ENCODE measurements at regions not wholly inside any gene's neighbourhood (a gene's known extent, or its start where the extent isn't known, plus 50 kb on each side); places are given as distances from the start of the nearest gene placed in this dataset.
"Not testable (repeated sequence)": the region's sequence is repeated elsewhere in the genome, so short reads cannot be mapped to it uniquely, and the experiment has no call there.

DNA sequence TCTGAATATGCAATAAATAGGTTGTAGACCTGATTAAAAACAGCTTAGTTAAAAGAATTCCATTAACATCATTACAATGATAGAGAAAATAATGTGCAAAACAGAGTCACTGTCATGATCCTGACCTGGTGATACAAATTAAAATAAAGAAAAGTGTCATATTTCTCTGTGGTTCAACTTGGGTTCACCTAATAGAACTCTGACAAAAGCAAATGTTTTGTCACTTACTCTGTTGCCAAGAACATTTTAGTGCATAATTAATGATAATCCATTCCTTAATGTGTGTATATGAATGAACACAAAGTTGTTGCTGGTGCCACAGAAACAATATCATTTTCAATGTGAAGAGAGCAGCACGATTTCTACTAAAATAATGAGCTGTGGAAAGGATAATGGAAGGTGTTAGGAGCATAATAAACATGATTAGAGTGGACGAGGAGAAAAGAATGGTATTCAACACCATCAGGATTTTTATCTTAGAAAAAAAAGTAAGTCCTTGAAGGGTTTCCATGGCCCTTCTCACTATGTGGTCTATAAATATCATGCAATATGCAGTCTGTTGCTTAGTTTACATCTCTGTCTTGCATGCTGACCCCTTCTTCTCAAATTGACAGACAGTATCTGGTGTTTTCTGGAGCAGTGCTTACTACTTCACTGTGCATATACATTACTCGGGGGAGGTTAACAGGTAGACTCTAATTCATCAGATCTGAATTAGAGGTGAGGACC, 656.6 kb upstream of the MMS22L start:
- DNase-seq: no peak

DNA sequence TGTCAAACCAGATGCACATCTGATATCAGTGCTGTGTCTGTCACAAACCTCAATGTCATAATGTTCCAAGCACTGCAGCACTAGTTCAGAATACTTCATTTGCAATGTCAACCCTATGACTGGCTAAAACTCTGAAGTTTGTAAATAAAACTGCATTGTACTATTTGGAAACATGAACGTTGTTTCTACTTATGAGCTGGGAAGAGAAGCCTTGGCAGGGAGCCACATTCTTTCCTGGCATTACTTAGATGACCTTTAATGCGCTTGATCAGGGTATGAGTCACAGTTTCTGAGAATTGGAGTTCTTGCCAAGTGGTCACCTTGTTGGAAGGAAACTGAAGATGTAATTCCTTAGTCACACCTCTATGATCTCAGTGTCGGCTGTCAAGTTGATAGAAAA, 664.8 kb upstream of the MMS22L start:
- DNase-seq: no peak

DNA sequence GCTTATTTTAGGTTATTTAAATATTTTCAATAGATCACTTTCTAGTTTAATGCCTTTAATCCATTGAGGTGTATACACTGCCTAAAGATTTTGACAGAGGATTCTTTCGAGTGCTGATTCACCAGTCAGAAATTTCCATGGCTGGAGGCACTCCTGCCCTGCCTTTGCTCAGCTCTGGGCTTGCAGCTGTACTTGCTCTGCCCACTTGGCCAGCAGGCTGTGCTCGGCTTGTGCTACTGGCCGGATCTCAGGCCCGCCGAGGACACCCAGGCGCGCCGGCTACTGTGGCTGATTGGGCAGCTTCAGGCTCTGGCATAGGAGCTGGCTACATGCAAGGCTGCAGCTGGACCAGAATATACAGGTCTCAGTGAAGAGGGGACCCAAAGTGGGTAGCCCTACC, 675.1 kb upstream of the MMS22L start:
- DNase-seq: no peak

DNA sequence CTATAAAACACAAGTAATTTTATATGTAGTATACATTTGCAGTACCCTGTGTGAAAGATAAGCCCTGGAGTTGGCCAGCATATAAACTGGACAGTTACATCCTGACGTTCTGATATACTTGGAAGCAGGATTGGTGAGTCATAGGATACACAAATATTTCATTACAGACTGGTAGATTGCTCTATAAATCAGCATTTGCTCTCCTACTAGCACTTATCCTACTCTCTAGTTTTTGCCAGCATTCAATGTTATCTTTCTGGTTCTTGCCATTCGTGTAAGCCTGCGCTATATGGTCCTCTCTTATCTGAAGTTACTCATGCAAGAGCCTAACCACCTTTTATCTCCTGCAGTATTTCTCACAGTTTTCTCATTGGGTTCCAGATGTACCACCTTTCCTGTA, 680.2 kb upstream of the MMS22L start:
- DNase-seq: no peak

DNA sequence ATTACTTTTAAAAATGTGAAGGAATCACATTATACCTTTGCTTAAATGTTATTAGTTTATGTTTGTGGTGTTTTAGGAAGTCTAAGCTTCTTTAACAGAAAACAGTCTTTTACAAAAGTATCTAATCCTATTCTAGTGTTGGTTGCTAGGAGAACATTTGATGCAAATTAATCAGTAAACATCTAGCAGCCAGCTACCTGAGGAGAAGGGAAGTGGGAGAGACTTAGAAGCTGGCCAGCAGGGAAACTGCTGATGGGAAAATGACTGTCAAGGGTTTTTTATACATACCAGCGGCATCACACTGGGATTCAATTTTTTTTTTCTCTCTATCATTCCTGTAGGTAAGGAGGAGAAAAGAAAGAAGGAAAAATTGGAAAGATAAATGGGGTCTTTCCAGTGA, 686.0 kb upstream of the MMS22L start:
- no peak for DNase-seq

DNA sequence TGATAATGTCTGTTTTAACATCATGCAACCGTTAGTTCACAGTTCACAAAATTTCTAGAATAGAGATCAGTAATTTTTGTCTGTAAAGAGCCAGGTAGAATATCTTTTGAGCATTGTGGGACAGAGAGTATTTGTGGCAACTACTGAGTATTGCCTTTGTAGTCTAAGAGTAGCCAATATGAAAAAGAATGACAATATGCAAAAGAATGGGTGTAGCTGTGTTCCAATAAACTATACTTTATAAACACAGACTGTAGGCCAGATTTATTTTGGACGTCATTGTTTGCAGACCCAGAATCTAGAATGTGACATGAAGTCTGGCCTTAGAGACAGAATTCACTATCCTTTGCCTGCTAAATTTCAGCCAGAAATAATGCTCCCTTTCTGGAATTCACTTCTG, 694.1 kb upstream of the MMS22L start:
- no peak for DNase-seq

DNA sequence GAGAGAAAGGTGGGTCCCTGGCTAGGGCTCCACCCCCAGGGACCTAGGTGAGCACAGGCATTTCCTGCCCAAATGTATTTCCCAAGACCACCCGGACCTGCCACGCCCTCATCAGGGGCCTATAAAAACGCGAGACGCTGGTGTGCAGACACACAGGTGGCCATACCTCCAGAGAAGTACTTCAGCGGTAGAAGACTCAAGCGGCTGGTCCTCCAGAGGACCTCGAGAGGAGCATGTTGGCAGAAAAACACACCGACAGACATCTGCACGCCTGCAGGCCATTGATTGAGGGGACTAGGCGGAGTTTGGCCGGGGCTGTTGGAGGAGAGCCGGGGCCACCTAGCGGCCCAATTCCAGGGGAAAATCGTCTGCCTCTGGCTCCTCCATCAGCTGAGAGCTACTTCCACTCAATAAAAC, 695.8 kb upstream of the MMS22L start:
- DNase-seq: no peak

DNA sequence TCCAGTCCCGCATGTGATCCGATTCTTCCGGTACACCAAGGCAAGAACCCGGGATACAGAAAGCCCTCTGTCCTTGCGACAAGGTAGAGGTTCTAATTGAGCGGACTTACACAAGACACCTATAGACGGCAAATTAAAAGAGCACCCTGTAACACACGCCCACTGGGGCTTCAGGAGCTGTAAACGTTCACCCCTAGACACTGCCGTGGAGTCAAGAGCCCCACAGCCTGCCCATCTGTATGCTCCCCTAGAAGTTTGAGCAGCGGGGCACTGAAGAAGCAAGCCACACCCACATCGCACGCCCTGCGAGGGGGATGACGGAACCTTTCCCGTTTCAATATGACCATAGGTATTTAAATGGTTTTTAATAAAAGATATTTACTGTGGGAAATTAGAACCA, 696.3 kb upstream of the MMS22L start:
- DNase-seq: not testable (repeated sequence)

DNA sequence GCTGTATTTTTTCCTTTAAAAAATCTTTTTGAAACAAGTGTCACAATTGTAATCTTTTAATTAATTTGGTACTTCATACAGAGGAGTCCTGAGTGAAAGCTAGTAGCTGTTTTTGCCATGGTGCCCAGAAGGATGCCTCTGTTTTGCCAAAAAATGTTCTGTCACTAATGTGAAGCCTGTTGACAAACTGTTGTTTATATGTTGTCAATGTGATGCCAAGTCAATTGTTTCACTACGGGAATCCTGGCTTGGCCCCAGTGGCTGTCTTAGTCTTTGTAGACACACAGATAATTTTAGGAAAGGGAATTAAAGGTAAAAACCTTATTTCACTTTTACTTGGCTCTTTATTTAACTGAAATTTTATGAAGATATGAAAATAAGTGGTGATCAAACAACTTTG, 706.4 kb upstream of the MMS22L start:
- no peak for DNase-seq

DNA sequence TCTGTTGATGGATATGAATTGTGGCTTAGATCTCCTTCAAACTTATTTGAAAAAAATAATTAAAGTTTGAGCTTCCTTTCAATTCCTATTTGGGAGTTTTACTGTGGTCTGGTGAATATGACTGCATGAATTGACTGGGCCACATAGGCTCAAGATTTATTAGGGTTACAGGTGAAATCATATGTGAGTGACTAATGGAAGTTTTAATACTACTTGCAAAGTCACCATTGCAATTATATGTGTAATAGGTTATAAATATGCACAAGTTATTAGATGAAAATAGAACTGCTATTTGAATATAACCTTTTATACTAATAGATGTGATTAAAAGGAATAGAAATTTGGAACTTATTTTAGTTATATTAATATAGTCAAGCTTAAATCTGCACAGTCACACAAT, 712.1 kb upstream of the MMS22L start:
- DNase-seq: no peak

DNA sequence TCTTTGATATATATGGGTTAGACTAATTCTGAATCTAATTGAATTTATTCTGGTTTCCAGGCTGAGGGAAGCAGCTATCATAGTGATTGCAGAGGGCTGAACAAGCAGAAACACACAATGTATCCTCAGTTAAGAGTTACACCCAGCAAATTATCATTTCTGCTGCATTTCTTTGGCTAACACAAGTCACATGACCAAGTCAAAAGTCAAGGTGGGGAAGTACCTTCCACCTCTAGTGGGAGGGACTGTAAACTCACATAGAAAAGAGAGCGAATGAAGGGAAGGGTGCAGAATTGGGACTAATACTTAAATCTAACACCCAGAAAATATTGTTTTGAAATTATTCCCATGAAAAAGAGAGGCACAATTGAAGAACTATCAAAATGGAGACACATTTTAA, 719.7 kb upstream of the MMS22L start:
- DNase-seq: no peak

DNA sequence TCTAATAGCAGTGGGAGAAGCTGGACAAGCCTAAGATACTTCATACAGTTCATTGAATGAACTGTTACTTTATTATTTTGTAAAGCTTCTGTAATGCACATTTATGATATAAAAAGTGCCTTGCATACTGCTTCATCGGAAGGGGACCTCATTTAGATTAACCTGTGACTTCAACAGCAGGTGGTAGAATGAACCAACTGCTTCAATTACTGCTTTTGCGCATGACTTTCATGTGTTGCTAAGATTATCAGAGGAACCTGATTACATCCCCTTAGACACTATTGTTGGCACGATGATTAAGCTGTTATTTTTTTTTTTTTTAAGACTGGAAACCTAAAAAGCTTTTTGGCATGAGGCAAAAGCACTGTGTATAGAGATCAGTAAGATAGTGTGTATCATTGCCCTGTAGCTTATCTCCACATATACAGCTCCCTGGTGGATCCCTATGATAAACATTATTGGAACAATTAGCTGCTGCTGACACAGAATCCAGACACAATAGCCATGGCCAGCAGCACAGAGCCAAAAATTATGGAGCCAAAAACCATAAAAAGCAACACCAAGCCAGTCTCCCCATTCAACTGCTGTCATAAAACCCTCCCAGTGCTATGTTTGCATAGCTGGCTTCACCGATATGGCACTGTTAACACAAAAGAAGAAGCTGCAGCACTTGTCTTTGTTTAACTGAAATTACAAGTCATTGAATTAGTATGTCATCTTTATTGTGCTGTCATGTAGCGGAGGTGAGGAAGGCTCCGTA, 731.6 kb upstream of the MMS22L start:
- no peak for DNase-seq

DNA sequence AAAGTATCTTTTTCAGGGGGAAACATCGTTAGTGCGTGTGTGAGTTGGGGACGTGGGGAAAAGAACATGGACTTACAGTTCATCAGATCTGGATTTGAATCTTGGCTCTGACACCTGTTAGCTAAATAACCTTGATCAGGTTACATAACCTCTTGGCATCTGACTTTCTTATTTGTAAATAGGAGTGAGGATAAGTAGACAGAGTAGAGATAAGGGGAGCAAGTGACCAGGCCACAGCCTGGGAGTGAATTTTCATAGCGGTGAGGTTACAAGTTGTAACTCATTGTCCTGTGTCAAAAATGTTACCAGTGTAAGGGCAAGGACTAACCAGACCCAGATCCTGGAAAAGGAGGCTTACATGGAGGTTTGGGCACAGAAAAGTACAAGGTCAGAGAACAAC, 733.5 kb upstream of the MMS22L start:
- no peak for DNase-seq

DNA sequence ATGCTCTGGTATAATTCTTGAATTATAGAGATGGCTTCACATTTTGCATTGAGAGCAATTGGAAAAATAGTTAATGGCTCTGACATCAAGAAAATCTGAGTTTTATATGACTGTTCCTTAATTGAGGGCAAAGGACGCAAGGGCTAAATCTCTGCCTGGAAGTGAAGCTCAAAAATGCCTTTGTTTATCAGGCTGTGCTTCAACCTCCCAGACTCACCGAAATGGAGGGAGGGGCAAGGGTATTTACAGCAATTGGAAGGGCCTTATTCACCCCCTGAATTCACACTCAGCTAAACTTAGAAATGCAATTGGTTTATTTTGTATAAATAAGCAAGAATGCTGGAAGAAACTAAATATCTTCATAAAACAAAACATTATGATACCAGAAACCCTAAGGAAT, 737.2 kb upstream of the MMS22L start:
- no peak for DNase-seq

DNA sequence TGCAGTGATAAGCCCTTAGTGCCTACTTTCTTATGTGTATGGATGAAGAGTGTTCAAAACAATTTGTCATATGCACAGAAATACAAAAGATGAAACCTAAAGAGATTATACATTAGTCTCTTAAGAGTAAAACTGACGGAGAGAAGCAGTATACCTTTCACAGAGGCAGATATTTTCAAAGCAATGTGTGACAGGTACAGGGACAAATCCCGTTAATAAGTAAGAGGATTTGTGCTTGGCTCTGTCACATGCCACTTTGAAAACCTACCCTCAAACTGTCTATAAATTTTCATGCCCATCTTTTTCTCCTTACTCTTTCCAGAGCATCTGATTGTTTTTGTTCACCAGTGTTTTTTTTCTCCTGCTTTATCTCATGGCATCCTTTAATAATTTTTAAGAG, 741.3 kb upstream of the MMS22L start:
- no peak for DNase-seq

DNA sequence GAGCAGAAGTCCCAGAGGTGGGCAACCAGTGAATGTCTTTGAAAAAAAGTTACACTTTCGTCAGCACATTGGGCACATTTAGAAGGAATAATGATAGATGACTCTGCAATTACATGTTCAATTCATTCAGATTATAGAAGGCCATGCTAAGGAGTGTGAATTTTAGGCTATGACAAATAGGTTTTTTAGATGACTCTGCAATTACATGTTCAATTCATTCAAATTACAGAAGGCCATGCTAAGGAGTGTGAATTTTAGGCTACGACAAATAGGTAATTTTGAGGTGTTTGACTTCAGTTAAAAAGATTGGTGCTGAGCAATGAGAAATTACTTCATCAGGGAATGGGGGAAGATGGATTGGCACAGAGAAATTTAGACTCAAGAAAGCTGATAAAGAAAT, 744.9 kb upstream of the MMS22L start:
- no peak for DNase-seq

DNA sequence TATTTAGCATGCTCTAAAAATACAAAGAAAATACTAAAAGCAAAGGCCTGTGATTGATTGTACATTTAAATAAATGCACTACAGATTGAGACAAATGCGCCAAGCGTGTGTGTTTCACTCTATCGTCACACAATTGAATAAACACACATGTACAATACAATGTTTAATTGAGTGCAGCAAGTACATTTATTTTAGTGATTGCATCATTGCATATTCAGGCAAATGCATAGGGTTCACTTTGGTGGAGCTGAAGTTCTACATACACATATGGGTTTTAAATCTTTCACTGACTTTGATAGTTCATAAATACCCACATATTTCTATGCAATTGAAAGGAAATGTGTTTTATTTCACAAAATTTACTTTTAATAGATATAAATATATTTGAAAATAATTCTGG, 750.6 kb upstream of the MMS22L start:
- DNase-seq: no peak

DNA sequence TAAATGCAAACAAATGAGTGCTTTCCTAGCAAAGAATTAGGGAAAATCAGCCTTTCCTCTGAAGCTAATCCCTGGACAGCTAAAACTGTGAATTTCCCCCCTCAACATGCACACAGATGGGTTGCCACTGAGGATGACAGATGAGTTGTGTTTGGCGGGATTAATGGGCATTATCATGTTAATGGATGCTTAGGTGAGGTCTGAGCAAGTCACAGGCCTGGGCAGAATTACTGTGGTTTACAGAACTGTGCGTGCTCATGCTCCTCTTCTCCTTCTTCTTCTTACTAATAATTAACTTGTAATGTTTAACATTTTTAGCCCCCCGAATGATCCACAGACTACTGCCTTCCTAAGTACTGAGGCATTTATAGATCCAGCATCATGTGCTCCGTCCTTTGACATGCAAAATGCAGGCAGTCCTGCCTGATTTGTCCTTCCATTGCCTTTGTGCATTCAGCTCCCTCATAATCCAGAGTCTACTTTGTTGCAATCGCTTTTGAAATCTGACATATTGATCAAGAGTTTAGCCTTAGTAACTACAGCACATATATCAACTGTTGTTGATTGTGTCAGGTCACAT, 753.4 kb upstream of the MMS22L start:
- DNase-seq: no peak

DNA sequence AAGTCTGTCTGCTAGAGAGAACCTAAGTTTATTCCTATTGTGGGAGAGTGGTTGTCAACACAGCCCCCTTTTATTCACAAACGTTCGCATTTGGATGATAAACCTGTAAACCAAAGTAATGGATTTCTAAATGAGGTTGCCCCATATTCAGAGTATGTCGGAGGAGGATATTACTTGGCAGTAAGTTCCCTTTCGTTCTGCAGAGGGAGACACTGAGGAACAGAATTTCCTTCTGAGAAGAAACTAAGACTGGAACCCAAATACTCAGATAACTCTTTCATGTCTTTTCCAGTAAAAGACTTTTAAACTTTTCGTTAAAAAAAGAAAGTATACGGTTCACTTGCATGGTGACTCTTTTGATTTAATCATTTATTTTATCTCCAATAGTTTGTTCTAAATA, 754.6 kb upstream of the MMS22L start:
- DNase-seq: no peak

DNA sequence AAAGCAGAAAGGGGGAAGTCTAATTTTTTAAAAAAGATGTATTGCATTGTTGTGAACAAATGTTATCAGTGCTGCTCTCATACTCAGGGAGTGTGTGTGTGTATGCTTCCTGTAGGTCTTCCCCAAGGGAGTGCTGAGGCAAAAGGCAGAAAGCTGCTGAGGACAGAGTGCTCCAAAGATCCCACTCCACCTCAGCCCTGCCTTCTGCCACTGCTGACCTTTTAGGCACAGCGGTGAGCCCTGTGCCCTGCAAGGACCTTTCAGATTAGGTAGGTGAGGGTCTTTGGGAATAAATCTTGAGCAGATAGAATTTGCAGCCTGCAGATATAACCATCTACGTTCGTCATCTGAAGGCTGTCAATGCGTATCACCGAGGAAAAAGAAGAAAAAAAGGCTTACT, 756.4 kb upstream of the MMS22L start:
- DNase-seq: no peak

DNA sequence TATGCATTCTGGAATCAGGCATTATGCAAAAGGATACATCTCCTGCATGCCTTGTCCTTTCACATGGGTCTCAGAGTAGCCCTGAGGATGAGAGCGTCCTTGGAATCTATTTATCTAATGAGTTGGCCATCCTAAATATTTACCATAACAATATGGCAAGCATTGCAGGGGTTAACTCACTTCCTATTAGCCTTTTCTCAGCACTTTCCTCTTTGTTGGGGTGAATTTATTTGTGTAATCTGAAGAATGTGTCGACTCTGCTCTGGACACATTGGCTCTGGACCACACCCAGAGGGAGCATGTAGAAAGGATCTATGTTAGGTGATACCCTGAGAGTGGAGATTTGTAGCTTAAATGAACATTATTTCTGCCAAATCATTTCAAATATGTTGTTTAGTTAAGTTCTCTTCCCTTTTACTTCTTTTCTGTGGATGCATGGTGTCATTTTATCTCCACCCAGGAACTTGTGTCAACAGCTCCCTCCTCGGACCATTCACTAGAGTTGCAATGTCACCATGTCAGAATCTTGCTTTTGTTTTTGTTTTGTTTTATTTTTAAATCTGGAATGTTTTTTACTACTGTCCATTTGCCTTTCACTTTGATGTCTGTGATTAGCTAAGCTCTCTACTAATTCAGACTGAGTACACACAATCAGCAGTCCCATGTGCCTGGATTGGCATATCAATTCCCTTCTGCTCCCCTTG, 757.0 kb upstream of the MMS22L start:
- DNase-seq: no peak

DNA sequence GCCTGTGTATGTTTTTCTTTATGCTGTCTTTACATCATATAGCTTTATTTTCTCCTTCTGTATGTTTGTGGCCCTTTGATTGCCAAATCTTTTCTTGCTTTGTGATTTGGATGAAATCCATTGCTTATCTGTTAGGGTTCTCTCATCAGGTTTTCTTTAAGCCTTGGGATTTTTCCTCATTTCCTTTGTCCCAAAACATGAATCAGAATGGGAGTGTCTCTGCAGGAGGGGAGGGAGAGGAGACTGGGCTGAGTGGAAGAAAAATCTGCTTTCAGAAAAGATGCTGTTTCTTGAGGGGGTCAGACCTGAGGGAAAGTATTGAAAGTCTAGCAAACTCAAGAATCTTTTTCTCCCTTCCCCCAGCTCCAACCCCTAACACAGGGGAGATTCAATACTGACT, 758.0 kb upstream of the MMS22L start:
- no peak for DNase-seq

DNA sequence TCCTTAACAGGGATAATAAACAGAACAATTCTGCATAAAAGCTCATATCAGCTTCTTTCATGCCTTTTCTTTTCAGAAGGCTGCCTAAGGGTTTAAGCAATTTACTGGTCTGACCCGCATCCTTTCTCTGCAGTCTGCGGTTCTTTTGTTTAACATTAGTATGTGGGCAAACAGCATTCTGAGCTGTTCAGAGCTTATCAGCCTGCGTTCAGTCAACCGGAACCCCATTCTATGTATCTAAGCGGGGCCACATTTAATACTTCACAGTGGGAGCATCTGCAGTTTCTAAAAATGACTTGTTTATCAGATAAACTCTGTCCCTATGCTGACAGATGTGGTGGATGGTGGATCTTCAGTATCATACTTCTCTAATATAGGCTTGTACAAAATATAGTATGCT, 758.9 kb upstream of the MMS22L start:
- DNase-seq: no peak

DNA sequence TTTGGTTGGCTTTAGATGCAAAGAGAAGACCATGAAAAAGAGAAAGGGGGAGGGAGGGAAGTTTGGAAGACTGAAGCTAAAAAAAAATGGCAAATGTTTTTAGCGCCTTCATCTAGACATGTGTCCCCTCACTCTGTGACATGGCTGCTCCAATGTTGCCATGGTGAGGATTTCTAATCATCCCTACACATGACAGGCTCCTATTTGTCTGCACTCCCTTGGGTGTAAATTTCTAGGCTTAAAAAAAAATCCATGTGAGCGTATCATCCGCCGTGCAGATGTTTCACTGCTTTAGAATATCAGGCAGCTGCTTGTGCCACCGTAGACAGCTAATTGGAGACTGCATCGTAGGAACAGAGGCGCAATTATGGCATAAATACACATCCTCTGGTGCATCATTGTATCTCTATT, 761.1 kb upstream of the MMS22L start:
- no peak for DNase-seq

Data from activated effector memory CD4-positive, alpha-beta T cell treated with Interleukin-2 at 50 U/mL for 16 hours (primary cell).